ENCODE measurements at regions not wholly inside any gene's neighbourhood (a gene's known extent, or its start where the extent isn't known, plus 50 kb on each side); places are given as distances from the start of the nearest gene placed in this dataset.

GRCh38 chr16:65828296-65828695 lies 538.2 kb upstream of the CDH5 start:
- TF ChIP-seq CTCF (IDR thresholded peaks at IDR 0.05) (no peak), POLR2A (IDR thresholded peaks at IDR 0.05) (no peak)

Data from Peyer's patch (tissue), 4 donors.